H1 (cell line): ENCODE measurements at regions not wholly inside any gene's neighbourhood (a gene's known extent, or its start where the extent isn't known, plus 50 kb on each side); places are given as distances from the start of the nearest gene placed in this dataset.

Experiments used
- CTCF ChIA-PET: fragments of 300-600 bp; sonication (Branson Sonifier 250); formaldehyde crosslinking; loops from one replicate; lab custom pipeline; 2021; ENCODE audit not compliant: partially characterized antibody; lab: Charles Lee
- POLR2A ChIA-PET: fragments of 300-600 bp; sonication (Branson Sonifier 250); formaldehyde crosslinking; loops from one replicate; lab custom pipeline; 2021; ENCODE audit warnings: inconsistent platforms; ENCODE audit not compliant: partially characterized antibody; lab: Charles Lee
- DNase-seq, 2 experiments: peaks; one replicate each; pipeline versions ENCODE4 v3.0.0 to v3.0.0-alpha.2; 2010 to 2022; ENCODE audit warnings: low spot score in 2 of 2, low read depth in 1 of 2, mixed read lengths in 1 of 2
- FAIRE-seq: peaks from 2 replicates; lab custom pipeline; 2011; peaks lifted over from hg19 to GRCh38; lab: Jason Lieb, UNC
- H2AFZ ChIP-seq: 2 replicates; pipeline ENCODE4 v1.8.1; 2012; ENCODE audit warnings: low read length, inconsistent platforms
- H2AK5ac ChIP-seq: 2 replicates; pipeline ENCODE4 v1.6.1; 2013; ENCODE audit warnings: low read depth, low read length
- H2BK120ac ChIP-seq: replicated peaks from 2 replicates; pipeline ENCODE3; 2013; ENCODE audit warnings: low read depth, low read length, inconsistent platforms
- H2BK12ac ChIP-seq: 2 replicates; pipeline ENCODE4 v1.6.1; 2013; ENCODE audit warnings: low read depth, low read length
- H2BK15ac ChIP-seq: 2 replicates; pipeline ENCODE4 v1.6.1; 2013; ENCODE audit warnings: low read length
- H2BK20ac ChIP-seq: 2 replicates; pipeline ENCODE4 v1.6.1; 2013; ENCODE audit warnings: low read length
- H2BK5ac ChIP-seq: 2 replicates; pipeline ENCODE4 v1.6.1; 2013; ENCODE audit warnings: low read depth, low read length
- H3K14ac ChIP-seq: 2 replicates; pipeline ENCODE4 v1.6.1; 2013; ENCODE audit warnings: inconsistent platforms; ENCODE audit not compliant: insufficient read length
- H3K18ac ChIP-seq: 2 replicates; pipeline ENCODE4 v1.6.1; 2013; ENCODE audit warnings: low read length; ENCODE audit errors: extremely low read depth
- H3K23ac ChIP-seq: 2 replicates; pipeline ENCODE4 v1.6.1; 2013; ENCODE audit warnings: inconsistent platforms; ENCODE audit not compliant: insufficient read length
- H3K23me2 ChIP-seq: 2 replicates; pipeline ENCODE4 v1.6.1; 2013; ENCODE audit warnings: low read depth, low read length
- H3K27ac ChIP-seq: 2 replicates; pipeline ENCODE4 v1.6.1; 2011; ENCODE audit warnings: low read depth, low read length, inconsistent platforms
- H3K27me3 ChIP-seq, 4 experiments: replicated peaks in 1 of 4; 1 replicate in 1 of 4; 2 replicates in 3 of 4; pipeline versions ENCODE4 v1.6.1 to v1.8.1; 2011 to 2013; ENCODE audit warnings: low read length in 3 of 4, mild to moderate bottlenecking in 3 of 4, inconsistent platforms in 2 of 4, mixed read lengths in 2 of 4, moderate library complexity in 1 of 4; ENCODE audit not compliant: control insufficient read depth in 3 of 4, insufficient read depth in 3 of 4; ENCODE audit errors: extremely low read depth in 1 of 4
- H3K36me3 ChIP-seq, 4 experiments: 2 replicates each; pipeline versions ENCODE4 v1.6.1 to v1.8.1; 2011 to 2013; ENCODE audit warnings: mild to moderate bottlenecking in 4 of 4, low read length in 3 of 4, moderate library complexity in 2 of 4, control low read depth in 1 of 4, inconsistent platforms in 1 of 4; ENCODE audit not compliant: insufficient read depth in 4 of 4, control insufficient read depth in 2 of 4
- H3K4ac ChIP-seq: replicated peaks from 2 replicates; pipeline ENCODE3; 2013; ENCODE audit warnings: low read length, low read depth, mixed read lengths, inconsistent platforms; ENCODE audit not compliant: insufficient read length
- H3K4me1 ChIP-seq, 4 experiments: replicated peaks in 1 of 4; 1 replicate in 1 of 4; 2 replicates in 3 of 4; pipeline versions ENCODE4 v1.6.1 to v1.8.1; 2011 to 2013; ENCODE audit warnings: low read length in 3 of 4, inconsistent platforms in 2 of 4, mixed read lengths in 1 of 4; ENCODE audit not compliant: insufficient read depth in 4 of 4, control insufficient read depth in 3 of 4
- H3K4me2 ChIP-seq, 2 experiments: 2 replicates each; pipeline versions ENCODE4 v1.6.1 to v1.8.1; 2011 to 2013; ENCODE audit warnings: low read depth in 2 of 2, low read length in 2 of 2, control low read depth in 1 of 2, inconsistent platforms in 1 of 2, mild to moderate bottlenecking in 1 of 2; ENCODE audit not compliant: insufficient read depth in 1 of 2
- H3K4me3 ChIP-seq, 4 experiments: fragments of 200-600, 300-600 bp in 1 of 4; sonication (generic), shearing (Covaris generic), sonication (Bioruptor Twin) in 1 of 4; 2 replicates each; pipeline versions ENCODE4 v1.5.1 to v1.8.1; 2011 to 2016; ENCODE audit warnings: low read length in 4 of 4, low read depth in 3 of 4, control low read depth in 2 of 4, inconsistent platforms in 2 of 4, mild to moderate bottlenecking in 2 of 4, mixed read lengths in 1 of 4, moderate library complexity in 1 of 4; ENCODE audit not compliant: insufficient read depth in 2 of 4; ENCODE audit errors: extremely low read depth in 1 of 4
- H3K56ac ChIP-seq: replicated peaks from 2 replicates; pipeline ENCODE3; 2013; ENCODE audit warnings: low read depth, mild to moderate bottlenecking, mixed read lengths, low read length, inconsistent platforms; ENCODE audit not compliant: insufficient read length
- H3K79me1 ChIP-seq: 2 replicates; pipeline ENCODE4 v1.6.1; 2013; ENCODE audit warnings: low read depth, low read length, control low read depth
- H3K79me2 ChIP-seq, 2 experiments: 2 replicates each; pipeline versions ENCODE4 v1.6.1 to v1.8.1; 2012 to 2013; ENCODE audit warnings: low read length in 2 of 2, mild to moderate bottlenecking in 2 of 2, inconsistent platforms in 1 of 2; ENCODE audit not compliant: insufficient read depth in 2 of 2, control insufficient read depth in 1 of 2
- H3K9ac ChIP-seq, 4 experiments: replicated peaks in 1 of 4; 1 replicate in 1 of 4; 2 replicates in 3 of 4; pipeline versions ENCODE4 v1.6.1 to v1.8.1; 2011 to 2013; ENCODE audit warnings: low read depth in 3 of 4, low read length in 3 of 4, control low read depth in 2 of 4, mild to moderate bottlenecking in 2 of 4, moderate library complexity in 2 of 4, inconsistent platforms in 1 of 4; ENCODE audit errors: extremely low read depth in 1 of 4
- H3K9me3 ChIP-seq, 2 experiments: 2 replicates each; pipeline versions ENCODE4 v1.6.1 to v1.8.1; 2012 to 2013; ENCODE audit warnings: mild to moderate bottlenecking in 2 of 2, moderate library complexity in 2 of 2, control low read depth in 1 of 2, inconsistent platforms in 1 of 2, low read depth in 1 of 2, low read length in 1 of 2, mixed read lengths in 1 of 2; ENCODE audit not compliant: insufficient read depth in 2 of 2
- H4K20me1 ChIP-seq, 2 experiments: replicated peaks in 1 of 2; 2 replicates each; pipeline versions ENCODE3 to v1.8.1; 2011 to 2013; ENCODE audit warnings: inconsistent platforms in 2 of 2, low read length in 2 of 2, mild to moderate bottlenecking in 1 of 2; ENCODE audit not compliant: insufficient read depth in 2 of 2, control insufficient read depth in 1 of 2
- H4K5ac ChIP-seq: 2 replicates; pipeline ENCODE4 v1.6.1; 2013; ENCODE audit warnings: low read length, low read depth, mixed read lengths, inconsistent platforms; ENCODE audit not compliant: insufficient read length
- H4K8ac ChIP-seq: 2 replicates; pipeline ENCODE4 v1.8.0; 2013; ENCODE audit warnings: mild to moderate bottlenecking, moderate library complexity, low read length, inconsistent platforms; ENCODE audit not compliant: insufficient read depth; ENCODE audit errors: extremely low read depth
- H4K91ac ChIP-seq: replicated peaks from 2 replicates; pipeline ENCODE3; 2013; ENCODE audit warnings: low read length, mixed read lengths, inconsistent platforms; ENCODE audit not compliant: insufficient read length
- BACH1 ChIP-seq: IDR thresholded peaks from 2 replicates; pipeline ENCODE4 v1.6.1; 2012; ENCODE audit warnings: low read length, improper control_type of control experiment
- SAP30 ChIP-seq: fragments of 300-600 bp; sonication (generic); IDR thresholded peaks from 2 replicates; pipeline ENCODE4 v1.7.1; 2012; ENCODE audit warnings: low read length, moderate library complexity, mild to moderate bottlenecking, inconsistent platforms; ENCODE audit not compliant: insufficient read depth, insufficient replicate concordance
- WGBS, 2 experiments: shearing (Covaris generic) in 1 of 2; methylation state at CpG; one replicate each; pipeline versions ENCODE4 v1.1.6 to v1.1.7; 2013 to 2015; ENCODE audit warnings: low lambda C conversion rate in 2 of 2, mixed read lengths in 2 of 2, inconsistent platforms in 1 of 2, low coverage in 1 of 2, missing lambda C conversion rate in 1 of 2; ENCODE audit not compliant: insufficient replicate concordance in 2 of 2, insufficient coverage in 1 of 2, insufficient read length in 1 of 2; ENCODE audit errors: extremely low coverage in 1 of 2, missing lambda C conversion rate in 1 of 2; 5-methylcytosine and 5-hydroxymethylcytosine counted together
- TF ChIP-seq, protein P1 (sequence below): IDR thresholded peaks from 2 replicates; pipeline ENCODE4 v1.6.1; 2012; ENCODE audit warnings: low read length, inconsistent platforms

DNA sequence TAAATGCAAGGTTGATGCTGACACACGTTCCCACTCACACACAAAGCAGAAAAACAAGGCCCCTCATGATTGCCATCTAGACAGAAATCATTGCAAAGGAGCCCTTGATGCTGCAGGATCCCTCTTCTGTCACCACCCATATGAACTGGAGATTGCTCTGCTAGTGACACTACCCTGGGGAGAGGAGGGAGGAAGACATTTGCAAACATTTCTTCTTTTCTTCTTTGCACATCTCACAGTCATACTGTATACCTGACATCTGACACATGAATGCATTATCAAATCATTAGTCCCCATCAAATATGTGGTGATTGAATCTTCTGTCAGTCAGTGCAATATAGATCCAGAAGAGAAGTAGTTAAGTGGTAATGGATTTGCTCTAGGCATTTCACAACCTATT is 208.5 kb upstream of the E2F7 start:
- H3K79me2 ChIP-seq, result no peaks in the 10 kb centered on the region
- no peak overlapping the region for H3K4me3 ChIP-seq
- H3K9me3 ChIP-seq, result no peaks in the 10 kb centered on the region
- H3K14ac ChIP-seq, result no peak overlapping the region
- 80% methylated on average over 1 of the region's 1 CpG; no CpG with 5 or more reads in 1 of the 2 experiments for WGBS, 2 experiments
- H4K20me1 ChIP-seq, result no peaks in the 10 kb centered on the region
- no peak overlapping the region for H4K91ac ChIP-seq
- FAIRE-seq, result no peak
- no peak overlapping the region for H4K5ac ChIP-seq
- H3K79me1 ChIP-seq, result no peaks in the 10 kb centered on the region
- ChIA-PET POLR2A (no interaction called here), CTCF (interaction anchor here (0.7 to 1.7 kb wide), 2 partner anchors 11 to 39 kb away, joined by 3 read pairs; no protein-coding TSS in a partner anchor)
- 0 out of 2 replicates have a peak overlapping the region, but pooled peaks have one; percentile 36 for H2AFZ ChIP-seq
- no peak overlapping the region for H2BK12ac ChIP-seq
- no peak overlapping the region for H2BK5ac ChIP-seq
- H3K36me3 ChIP-seq, result no peaks in the 10 kb centered on the region
- no peak overlapping the region for H3K56ac ChIP-seq
- H3K23ac ChIP-seq, result no peak overlapping the region
- H3K18ac ChIP-seq, result no peak overlapping the region
- no peaks in the 10 kb centered on the region for H3K27me3 ChIP-seq
- H2BK15ac ChIP-seq, result no peak overlapping the region
- no peak overlapping the region for H3K9ac ChIP-seq
- DNase-seq, result no peak
- no peak overlapping the region for H2BK20ac ChIP-seq
- H3K27ac ChIP-seq, result no peak overlapping the region
- H3K4me2 ChIP-seq, result no peak overlapping the region
- H4K8ac ChIP-seq, result no peak overlapping the region
- no peak overlapping the region for H2AK5ac ChIP-seq
- no peaks in the 10 kb centered on the region for H3K23me2 ChIP-seq
- TF ChIP-seq, protein P1, sequence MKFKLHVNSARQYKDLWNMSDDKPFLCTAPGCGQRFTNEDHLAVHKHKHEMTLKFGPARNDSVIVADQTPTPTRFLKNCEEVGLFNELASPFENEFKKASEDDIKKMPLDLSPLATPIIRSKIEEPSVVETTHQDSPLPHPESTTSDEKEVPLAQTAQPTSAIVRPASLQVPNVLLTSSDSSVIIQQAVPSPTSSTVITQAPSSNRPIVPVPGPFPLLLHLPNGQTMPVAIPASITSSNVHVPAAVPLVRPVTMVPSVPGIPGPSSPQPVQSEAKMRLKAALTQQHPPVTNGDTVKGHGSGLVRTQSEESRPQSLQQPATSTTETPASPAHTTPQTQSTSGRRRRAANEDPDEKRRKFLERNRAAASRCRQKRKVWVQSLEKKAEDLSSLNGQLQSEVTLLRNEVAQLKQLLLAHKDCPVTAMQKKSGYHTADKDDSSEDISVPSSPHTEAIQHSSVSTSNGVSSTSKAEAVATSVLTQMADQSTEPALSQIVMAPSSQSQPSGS, result no peak
- TF ChIP-seq BACH1 (no peak), SAP30 (no peak)
- no peak overlapping the region for H3K4ac ChIP-seq
- H3K4me1 ChIP-seq, result peaks cover 0 to 3% (median 0%) of the 10 kb centered on the region in 4 experiments; a peak in 2 of 7 replicates
- no peak overlapping the region for H2BK120ac ChIP-seq
